Putamen (tissue), 1 donor: ENCODE measurements at regions not wholly inside any gene's neighbourhood (a gene's known extent, or its start where the extent isn't known, plus 50 kb on each side); places are given as distances from the start of the nearest gene placed in this dataset.

Experiments used
- DNase-seq: peaks from one replicate; pipeline ENCODE4 v3.0.0-alpha.2; 2016; ENCODE audit warnings: low spot score

DNA sequence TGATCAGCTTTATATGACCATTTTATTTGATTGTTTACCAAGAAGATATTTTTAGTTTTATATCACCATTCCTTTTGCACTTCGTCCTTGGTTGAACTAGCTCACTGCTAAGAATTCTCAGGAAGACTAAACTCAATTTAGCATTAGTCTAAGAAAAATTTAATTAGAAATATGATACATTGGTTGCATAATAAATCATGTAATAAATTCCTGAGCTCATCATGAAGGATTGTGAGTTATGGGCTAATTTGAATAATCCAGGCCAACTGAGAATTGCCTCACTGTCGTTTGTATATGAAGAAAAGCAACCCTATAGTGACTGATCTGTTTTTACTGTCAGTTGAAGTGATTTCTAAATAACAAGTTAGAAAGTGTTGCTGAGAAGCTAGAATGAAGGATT, 725.5 kb downstream of the DNAJB9 start:
- DNase-seq, result no peak

DNA sequence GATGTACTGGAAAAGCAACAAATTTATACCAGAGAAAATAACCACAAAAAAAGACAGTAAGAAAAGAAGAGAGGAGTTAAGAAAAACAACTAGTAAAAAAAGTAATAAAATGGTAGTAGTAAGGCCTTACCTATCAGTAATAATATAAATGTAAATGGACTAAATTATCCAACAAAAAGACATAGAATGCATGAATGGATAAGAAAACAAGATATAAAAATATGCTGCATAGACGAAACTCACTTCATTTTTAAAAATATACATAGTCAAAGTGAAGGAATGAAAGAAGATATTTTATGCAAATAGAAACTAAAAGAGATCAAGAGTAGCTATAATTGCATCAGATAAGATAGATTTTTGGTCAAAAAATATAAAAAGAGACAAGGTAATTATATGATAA, 739.1 kb downstream of the DNAJB9 start:
- DNase-seq, result no peak

DNA sequence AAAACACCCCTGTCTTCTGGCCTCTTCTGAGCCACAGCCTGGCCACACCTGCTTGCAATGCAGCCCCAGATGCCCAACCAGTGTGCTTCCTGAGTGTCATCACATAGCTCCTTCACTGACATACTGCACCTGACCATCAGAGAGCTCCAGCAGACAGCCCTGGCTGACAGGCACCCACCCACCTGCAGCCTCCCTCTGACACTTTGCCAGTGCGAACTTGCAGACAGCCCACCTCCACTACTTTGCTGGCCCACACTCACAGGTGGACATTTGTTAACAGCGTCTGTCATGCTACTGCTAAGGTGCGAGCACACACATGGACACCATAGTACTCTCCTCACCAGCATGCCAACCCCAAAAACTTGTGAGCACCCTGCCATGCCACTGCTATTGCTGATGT, 740.1 kb downstream of the DNAJB9 start:
- DNase-seq, result no peak

DNA sequence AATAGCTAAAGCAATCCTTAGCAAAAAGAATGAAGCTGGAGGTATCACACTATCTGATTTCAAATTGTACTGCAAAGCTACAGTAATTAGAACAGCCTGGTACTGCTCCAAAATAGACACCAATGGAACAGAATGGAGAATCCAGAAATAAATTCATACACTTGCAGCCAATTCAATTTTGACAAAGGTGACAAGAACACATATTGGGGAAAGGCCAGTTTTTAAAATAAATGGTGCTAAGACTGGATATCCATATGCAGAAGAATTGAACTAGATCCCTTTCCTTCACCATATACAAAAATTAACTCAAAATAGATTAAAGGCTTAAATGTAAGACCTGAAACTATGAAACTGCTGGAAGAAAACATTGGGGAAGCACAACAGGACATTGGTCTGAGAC, 748.5 kb downstream of the DNAJB9 start:
- no peak for DNase-seq

DNA sequence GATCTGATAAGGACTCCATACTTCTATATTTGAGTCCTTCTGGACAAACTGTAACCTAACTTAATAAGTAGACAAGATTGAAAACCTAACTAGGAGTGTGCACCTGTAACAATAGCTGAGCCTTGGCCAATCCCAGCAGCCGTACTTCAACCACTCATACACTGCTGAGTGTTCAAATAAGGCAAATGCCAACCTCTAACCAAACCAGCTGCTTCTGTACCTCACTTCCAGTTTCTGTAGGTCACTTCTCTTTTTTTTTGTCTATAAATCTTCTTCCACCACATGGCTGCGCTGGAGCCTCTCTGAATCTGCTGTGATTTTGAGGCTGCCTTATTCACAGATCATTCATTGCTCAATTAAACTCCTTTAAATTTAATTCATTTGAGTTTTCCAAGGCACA, 753.2 kb downstream of the DNAJB9 start:
- DNase-seq, result no peak

DNA sequence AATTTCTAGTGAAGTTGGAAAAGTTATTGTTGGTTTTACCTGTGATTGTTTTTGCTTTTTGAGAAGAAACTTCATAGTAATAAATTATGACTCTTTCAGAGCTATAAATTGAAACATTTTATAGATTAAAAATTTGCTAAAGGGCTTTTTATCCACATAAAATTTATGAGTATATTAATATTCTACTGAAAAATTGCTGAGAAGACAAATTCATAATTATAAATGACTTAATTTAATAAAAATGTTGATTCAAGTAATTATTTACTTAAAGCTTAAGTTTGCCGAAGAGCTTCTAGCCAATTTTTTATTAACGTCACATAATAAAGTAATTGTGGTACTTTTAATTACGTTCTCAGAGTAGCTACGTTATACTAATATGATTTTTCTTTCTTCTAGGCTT, 761.7 kb downstream of the DNAJB9 start:
- DNase-seq, result no peak

DNA sequence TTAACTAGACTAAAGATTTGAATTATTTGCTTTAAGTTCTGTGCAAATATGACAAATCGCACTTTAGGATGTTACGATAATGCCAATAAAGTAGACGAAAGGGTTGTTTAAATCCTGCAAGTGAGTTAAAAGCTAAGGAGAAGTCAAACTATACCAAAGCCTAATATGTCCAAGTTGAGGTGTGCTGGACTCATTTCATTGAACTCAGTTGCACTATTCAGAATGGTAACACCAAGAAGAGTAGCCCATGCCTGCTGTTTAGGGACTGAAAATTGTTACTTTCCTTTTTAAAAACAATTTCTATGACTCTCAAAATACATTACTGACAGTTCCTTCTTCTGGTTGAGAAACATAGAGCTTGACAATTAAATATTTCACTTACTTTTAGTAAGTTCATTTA, 766.3 kb downstream of the DNAJB9 start:
- DNase-seq, result no peak

DNA sequence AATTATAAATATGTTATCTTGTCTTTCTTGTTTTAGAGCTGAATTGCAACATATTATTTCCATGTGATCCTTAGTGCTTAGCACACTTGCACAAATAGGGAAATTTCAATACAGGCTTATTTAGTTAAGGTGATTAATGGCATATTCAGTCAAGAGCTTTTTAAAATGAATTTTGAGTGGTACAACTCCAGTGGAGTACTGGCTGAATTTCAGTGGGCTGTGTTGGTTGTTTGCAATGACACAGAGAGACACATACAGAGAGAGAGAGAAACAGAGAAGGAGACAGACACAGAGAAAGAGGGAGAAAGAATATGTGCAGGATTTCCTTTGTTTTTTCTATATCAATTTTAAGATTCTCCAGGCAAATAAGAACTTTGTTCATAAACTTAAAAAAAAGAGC, 766.9 kb downstream of the DNAJB9 start:
- no peak for DNase-seq

DNA sequence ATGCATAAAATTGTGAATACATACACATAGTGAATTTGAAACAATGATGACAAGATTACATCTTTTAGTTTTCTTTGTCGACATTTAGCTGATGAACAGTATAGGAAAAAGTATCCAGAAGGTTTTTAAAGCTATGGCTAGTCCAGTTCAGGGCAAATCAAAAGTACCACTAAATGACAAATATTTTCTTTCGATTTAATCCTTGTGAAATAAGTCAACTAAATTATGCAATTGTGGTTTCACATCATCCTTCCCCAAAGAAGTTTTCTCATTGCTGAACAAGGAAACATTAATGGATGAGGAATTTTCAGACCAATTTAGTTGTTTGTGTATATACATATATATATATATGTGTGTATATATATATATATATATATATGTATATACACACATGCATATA, 774.0 kb downstream of the DNAJB9 start:
- no peak for DNase-seq

DNA sequence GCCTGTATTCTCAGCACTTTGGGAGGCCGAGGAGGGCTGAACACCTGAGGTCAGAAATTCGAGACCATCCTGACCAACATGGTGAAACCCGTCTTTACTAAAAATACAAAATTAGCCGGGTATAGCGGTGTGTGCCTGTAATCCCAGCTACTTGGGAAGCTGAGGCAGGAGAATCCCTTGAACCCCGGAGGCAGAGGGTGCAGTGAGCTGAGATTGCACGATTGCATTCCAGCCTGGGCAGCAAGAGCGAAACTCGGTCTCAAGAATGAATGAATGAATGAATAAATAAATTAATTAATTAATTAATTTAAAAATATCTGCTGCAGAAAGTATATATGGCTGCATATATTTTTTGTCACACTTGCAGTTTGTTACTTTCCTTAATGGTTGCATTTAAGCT, 781.8 kb downstream of the DNAJB9 start:
- DNase-seq, result no peak

DNA sequence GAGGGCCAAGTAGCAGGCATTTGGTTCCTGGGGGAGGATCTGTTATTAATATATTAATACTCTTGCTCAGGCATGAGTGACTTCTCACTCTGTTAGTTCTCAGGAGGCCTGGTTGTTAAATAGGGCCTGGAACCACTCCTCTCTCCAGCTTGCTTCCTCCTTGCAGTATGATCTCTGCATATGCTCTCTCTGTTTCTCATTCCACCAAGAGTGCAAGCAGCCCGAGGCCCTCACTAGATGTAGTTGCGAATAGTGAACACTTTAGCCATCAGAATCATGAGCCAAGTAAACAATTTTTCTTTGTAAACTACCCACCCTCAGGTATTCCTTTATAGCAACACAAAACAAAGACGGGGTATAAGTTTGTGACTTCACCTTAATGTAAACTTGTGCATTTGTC, 784.3 kb downstream of the DNAJB9 start:
- no peak for DNase-seq

DNA sequence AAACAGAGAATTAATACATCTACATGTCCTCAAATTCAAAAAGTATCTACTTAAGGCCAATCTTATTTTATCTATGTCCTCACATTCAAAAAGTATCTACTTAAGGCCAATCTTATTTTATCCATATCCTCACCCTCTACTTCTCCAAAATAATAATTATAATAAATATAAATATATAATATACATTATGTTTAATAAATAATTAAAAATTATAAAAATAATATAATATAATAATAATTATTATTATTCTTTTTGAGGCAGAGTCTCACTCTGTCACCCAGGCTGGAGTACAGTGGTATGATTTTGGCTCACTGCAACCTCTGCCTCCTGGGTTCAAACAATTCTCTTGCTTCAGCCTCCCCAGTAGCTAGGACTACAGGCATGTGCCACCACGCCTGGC, 784.9 kb downstream of the DNAJB9 start:
- DNase-seq, result no peak

DNA sequence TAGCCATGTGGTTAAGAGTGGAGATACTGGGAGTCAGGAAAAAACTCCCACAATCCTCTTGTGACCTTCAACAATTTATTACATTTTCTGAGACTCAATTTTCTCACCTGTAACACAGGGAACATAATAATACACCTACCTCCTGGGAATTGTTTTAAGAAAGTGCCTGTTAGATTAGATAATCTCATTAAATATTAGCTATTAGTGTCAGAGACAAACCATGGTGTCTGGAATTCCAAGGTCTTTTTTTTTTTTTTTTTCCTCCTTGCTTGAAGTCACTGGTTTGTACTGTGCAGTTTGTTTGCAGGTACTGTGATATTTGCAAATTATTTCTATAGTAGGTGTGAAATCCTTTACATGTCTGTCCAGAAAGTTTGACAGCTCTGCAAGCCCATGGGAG, 806.1 kb downstream of the DNAJB9 start:
- no peak for DNase-seq

DNA sequence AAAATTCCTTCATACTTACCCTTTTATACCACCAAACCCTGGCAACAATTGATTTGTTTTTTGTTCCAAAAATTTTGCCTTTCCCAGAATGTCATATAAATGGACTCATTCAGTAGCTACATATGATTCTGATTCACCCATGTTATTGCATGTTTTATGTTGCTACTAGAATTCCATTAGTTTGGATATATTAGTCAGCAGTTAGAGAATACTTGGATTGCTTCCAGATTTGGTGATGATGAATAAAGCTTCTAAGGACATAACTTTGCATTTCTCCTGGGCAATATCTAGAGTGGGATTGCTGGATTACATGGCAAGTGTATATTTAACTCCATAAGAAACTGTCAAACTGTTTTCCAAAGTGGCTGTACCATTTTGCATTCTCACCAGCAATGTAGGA, 806.9 kb downstream of the DNAJB9 start:
- DNase-seq, result no peak

DNA sequence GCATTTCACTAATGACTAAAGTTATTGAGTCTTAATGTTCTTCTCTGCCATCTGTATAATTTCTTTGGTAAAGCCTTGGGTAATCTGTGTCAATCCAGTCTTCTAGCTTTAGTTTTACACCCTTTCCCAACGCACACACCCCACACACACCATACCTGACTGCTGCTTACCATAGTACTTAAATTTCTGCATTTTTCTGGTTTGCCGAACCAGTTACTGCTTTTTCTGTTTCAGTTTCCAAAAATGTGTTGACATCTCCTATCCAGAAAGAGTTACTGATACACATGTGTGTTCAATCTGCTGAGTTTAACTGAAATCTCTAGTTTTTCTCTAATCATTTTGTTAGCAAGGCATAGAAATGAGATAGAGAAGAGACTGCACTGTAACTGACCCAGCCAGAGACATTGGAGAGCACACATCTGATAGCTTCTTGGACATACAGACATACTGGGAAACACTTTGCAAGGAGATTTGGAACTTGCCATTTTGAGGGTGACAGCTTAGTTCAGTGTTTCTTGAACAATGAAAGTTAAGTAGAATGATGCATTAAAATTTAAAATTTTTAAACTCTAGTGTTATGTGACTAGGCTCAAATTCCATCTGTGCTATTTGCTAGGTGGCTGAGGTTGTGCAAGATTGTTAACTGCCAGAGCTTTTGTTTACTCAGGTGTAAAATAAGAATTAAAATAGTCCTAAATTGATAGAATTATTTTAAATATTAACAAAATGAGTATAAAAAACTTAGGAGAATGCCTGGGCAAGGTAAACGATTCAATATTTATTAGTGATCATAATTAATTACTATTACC, 807.6 kb downstream of the DNAJB9 start:
- no peak for DNase-seq

DNA sequence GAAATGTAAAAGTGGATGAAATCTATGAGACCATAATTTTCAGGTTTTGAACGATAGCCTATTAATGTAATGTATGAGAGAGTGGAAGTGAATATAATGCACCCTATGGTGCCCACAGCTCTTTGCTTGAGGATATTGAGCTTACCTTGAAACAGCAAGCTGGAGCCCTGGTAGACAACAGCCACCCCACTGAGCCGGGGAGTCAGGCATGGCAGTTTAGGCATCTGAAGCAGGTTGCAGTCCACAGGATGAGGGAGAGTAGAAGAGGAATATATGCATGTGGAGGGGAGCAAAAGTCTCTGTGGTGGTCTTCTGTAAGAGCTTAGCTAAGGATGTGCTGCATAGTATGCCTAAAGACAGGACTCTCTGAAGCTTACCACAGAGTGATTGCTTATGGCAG, 817.3 kb downstream of the DNAJB9 start:
- no peak for DNase-seq

DNA sequence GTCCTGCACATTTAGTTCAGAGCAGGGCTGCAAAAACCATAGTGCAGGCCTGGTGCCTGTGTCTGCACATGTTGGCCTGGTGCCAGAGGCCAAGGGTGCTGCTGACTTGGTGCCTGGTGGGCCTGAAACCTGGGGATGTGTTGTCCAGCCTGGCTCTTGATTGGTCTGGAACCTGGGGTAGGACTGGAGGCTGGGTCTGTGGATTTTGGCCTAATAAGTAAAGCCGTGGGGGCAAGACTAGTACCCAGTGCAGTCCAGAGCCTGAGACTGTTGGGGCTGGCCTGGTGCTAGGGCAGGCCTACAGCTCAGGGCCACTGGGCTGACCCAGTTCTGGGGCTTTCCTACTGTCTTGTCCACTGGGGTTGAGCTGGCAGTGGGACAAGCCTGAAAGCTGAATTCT, 817.9 kb downstream of the DNAJB9 start:
- DNase-seq, result no peak

DNA sequence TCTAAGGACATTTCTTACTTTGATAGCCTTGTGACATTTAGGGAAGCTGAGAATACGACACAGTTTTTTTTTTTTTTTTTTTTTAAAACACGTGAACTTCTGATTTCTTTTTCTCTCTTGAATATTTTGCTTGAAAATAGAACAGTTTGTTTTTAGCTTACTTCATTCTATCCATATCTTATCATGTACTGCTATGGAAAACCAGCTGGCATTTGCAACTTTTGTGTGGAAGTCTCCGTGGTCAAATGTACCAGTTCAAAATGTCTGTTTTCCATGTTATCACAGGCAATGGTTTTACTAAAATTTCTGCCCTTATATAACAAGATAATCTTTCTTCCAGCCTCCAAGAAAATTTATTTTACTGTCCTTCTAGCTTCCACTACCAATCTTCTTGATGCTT, 821.6 kb downstream of the DNAJB9 start:
- DNase-seq, result no peak

DNA sequence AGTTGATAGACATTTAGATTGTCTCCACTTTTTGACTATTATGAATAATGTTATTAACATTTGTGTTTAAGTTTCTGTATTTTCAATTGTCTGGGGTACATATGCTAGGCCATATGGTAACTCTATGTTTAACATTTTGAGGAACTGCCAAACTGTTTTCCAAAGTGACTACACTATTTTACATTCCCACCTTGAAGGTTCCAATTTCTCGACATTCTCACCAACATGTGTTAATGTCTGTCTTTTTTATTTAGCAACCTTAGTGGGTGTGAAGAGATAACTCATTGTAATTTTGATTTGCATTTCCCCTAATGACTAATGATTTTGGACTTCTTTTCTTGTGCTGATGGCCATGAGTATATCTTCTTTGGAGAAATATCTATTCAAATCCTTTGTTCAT, 832.4 kb downstream of the DNAJB9 start:
- DNase-seq, result no peak

DNA sequence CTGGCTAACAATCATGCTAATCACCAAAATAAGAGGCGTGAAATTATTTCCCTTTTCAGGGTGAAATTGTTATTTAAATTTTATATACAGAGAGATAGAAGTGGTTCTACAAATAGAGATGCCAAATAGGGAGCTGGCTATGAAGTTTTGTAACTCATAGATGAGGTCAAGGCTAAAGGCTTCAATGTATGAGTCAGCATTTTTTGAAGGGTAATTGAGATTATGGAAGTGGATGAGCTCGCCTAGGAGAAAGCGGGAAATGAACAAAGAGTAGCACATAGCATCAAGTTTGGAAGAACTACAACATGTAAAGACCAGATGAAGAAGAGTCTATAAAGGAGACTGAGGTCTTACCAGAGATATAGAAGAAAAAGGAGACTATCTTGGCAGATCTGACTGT, 838.1 kb downstream of the DNAJB9 start:
- DNase-seq, result no peak

DNA sequence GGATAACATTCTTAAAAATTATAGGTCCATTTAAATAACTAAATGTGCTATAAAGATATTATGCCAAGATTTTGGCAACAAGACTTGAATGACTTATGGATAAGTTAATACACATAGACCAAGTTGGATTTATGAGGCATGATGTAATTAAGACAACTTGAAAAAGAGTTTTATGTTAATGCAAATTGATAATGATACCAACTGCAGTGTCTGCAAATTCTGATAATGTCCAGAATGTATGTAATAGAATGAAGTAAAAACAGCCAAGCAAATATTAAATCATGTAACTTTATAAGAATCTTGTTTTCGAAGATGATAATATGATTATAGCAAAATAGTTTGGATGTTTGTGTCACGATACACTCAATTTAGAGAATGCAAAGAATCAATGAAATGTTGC, 868.3 kb downstream of the DNAJB9 start:
- no peak for DNase-seq

DNA sequence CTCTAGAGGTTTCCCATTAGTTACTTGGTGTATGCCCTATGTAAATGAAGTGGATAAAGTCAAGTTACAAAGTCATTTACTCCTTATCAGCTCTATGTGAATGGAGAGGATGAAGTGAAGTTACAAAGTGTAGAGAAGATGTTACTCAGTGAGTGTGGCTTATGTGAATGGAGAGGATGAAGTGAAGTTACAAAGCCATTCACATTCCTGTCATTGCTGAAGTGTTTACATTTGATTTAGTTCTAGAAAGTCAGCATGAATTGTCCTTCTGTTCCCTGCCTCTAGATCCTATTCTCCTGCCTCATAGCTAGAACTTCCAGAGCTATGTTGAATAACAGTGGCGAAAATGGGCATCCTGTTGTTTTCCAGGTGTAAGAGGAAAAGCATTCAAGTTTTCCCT, 880.1 kb downstream of the DNAJB9 start:
- DNase-seq, result no peak

DNA sequence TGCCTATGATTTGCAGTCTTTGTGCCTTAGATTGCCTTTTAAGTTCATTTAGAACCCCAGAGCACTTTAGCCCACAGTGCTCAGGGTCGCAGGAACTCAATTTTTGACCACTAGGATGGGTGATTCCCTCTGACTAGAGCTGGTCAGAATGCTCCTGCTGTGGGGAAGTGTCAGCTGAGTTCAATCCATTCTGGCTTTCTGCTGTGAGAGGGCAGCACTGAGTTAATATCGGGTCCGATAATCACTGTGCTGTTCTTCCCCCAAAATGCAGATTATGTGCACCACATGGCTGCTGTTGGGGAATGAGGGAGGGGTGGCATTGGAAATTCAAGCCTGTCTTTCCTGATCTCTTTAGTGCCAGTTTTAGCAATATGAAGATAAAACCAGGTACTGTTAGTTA, 886.4 kb downstream of the DNAJB9 start:
- no peak for DNase-seq

DNA sequence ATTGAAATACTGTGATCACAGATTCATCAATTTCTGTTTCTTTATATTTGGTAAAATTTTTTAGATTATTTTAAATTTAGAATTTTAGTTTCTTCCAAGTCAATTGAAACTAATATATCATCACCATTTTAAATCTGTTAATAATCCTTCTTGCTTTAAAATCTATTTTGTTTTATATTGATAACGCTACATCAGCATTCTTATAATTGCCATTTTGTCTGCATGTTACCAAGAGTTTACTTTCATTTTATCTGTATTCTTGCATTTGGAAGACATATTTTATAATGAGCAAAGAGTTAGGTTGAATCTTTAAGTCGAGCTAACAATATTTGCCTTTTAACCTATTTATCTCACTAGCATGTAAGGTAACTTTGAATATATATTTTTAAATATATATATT, 890.6 kb downstream of the DNAJB9 start:
- DNase-seq, result no peak

DNA sequence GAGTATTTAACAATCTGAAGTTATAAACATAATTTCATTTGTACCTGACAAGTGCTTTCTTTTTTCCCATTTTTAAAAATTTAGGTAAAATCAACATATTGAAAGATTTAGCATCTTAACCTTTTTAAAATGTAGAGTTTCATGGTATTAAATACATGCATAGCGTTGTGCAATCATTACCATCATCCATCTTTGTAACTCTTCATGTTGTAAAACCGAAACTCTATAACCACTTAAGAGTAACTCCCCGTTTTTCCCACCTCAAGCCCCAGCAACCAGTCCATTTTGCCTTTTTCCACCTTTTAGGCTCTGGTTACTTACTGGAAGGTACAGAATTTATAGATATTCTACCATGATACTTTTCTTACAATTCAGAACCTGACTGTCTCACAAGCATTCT, 892.5 kb downstream of the DNAJB9 start:
- no peak for DNase-seq
